HG02759 (cell line): ENCODE measurements at regions not wholly inside any gene's neighbourhood (a gene's known extent, or its start where the extent isn't known, plus 50 kb on each side); places are given as distances from the start of the nearest gene placed in this dataset.

Experiments used
- ATAC-seq: cut with Tn5 transposase; IDR thresholded peaks from one replicate; pipeline ENCODE4 v1.9.1; 2021; ENCODE audit warnings: mild to moderate bottlenecking, moderate library complexity; ENCODE audit not compliant: unreplicated experiment

DNA sequence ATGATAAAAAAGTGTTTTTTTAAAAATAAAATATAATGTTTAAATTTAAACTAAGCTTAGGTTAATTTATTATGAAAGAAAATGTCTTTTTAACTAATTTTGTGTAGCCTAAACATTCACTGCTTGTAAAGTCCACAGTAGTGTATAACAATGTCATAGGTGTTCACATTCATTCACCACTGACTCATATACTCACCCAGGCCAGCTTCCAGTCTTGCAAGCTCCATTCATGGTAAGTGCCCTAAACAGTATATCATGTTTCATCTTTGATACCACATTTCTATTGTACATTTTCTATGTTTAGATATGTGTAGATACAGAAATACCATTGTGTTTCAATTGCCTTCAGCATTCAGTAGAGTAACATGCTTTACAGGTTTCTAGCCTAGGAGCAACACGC, 530.3 kb downstream of the EPHA5 start:
- no peak for ATAC-seq

- no peak for ATAC-seq
Measured at GRCh38 chr4:65126200-65126599, 544.1 kb downstream of the EPHA5 start.

- ATAC-seq: no peak
Measured at GRCh38 chr4:65120287-65120686, 550.0 kb downstream of the EPHA5 start.

DNA sequence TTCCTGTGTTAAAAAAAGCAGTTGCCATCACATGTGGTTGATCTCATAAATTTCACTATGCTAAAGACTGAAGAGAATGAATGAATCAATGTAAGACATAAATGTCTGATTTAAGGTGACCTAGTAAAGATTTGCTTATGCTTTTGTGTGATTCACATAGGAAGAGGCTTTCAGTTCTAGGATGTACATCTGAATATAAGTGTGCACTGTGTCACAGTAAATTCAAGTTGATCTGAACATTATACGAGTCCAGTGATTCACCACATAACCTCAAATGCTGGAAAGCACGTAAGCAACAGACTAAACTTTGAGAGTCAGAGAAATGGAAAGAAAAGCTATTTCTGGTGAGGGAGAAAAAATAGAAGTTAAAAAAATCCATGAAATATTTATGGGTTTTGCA, 567.9 kb downstream of the EPHA5 start:
- no peak for ATAC-seq

DNA sequence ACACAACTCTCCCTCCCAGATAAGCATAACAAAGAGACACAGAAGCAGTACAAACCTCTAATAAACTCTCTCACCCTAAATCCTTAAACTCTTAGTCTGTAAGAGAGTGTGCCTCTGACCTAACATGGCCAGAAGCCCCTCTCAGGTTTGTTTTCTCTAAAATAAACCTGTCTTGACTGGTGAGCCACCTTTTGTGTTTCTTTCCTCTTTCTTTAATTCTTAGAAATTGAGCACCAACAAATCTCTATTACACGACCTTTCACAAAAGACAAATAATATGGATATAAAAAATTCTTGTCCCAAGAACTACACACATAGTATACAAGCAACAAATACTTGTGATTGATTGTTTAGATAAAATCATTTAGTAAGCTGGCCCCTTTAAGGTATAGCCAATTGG, 573.7 kb downstream of the EPHA5 start:
- ATAC-seq: no peak

DNA sequence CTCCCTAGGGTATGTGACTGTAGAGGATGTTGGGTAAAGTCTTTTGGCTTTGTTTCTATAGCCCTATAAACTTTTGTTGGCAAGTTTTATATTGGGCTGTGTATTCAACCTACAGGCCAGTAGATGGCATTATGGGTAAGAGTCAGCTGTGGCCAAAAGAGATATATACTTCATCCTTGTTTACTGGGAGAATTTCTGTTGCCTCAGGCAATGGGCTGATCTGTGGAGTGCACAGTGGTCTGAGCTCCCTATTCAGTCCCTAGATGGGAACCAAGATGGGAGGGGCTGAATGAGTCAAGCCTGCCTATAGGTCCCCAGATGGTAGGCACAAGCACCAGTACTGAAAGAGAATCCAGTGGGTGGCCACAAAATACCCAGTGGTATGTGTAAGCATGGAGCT, 580.6 kb downstream of the EPHA5 start:
- ATAC-seq: no peak

- no peak for ATAC-seq
Measured at GRCh38 chr4:65083076-65083475, 587.2 kb downstream of the EPHA5 start.

DNA sequence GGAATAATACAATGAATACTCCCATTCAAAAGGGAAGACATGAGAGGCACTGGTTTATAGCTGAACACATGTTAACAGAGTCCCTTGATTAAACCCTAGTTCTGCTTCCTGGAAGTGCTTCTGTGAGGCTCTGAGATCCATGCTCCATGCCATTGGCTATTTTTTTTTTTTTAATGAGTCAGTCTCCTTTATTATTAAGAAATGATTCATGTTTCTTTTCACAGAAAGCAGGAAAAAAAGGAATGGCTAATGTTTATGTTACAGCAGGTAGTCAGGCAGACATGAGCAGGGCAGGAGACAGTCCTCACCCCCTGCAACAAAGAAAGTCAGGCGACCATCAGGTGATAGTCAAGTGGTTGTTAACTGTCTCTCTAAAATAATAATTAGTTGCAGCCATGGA, 598.7 kb downstream of the EPHA5 start:
- ATAC-seq: no peak

GRCh38 chr4:65069177-65069576, 601.1 kb downstream of the EPHA5 start:
- ATAC-seq: no peak

DNA sequence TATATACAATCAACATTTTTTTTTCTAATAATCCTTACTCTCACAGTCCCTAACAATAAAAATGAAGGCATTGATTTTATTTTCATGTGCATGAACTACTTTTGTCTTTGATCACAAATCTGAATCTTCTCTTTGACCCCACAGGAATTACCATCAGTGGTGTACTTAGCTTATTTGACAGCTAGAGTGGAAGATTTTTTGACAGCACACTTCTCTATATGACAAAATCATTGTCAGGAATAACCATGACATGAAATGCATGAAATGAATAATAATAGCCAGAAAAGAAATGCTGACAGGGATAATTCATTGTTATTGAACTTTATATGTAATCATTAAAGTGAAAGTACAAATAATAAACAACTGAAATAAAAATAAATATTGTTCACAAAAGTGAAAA, 604.2 kb downstream of the EPHA5 start:
- no peak for ATAC-seq

DNA sequence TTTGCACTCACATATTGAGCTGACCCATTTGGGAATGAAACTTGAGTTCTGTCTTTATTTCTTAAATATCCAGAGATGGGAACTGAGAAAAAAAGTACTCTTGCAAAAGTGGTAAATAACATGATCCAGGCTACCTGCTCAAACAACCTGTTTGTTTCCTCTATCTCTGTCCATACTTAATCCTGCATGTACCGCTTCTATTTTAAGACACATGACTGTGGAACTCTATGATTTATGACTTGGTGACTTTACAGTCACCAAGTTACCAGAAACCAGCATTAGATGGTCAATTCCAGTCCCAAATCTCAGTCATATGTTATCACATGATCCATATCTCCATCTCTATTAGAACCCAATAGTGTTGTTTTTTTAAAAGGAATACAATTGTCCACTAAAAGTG, 606.7 kb downstream of the EPHA5 start:
- ATAC-seq: no peak

GRCh38 chr4:65050786-65051185, 619.5 kb downstream of the EPHA5 start:
- no peak for ATAC-seq

DNA sequence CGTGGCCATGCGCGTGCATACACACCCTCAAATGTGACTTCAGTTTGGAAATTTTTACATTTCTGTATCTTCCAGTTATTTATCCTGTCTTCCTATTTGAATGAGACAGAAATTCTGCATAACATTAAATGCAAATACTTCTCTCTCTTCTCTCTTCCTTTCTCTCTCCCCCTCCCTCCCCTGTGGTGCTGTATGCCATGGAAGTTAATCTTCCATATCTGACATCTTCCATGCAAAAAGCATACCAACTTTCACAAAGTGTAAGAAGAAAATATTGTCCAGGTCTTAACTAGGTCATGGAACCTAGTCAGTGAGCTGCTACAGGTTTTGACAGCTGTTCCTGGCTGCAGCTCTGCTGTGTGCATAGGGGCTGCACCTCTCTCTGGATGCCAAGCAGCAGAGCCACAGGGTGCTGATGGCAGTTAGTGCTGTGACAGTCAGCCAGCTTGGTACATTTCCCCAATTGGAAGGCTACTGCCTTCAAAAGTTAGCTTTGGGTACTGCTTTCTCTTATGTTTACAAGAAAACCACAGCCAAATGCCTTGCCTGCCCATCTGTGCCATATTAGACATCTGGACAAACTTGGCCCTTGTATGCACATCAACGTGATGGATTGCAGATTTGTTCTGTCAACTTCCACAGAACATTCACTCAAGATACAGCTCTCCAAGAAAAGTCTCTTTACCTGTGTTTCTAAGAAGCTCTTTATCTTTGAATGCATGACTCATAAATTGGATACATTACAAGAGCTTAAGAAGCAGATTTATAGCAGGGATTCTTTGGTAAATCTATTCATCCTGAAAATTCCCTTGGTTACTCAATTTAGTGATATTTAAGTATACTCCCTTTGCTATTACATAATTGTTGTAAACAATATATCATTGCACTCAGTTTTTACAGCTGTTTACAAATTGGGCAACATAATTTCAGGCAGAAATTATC, 623.8 kb downstream of the EPHA5 start:
- no peak for ATAC-seq

GRCh38 chr4:65033899-65034298, 624.6 kb upstream of the TECRL start:
- no peak for ATAC-seq

DNA sequence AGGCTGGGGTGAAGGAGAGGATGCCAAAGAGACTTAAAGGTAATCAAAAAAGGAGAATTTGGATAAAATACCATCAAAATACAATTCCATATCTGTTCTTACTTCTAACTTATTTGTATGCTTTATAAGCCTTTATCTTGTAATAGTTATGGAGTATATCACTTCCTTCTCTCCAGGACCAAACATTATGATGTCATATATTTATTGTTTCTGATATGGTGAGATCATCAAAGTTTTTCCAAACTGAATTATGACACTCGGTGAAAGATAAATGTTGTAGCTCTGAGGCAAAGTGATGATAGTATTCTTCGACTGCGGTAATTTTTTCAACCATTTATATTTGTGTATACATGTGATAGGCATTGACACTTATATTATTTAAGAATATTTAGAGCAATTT, 619.3 kb upstream of the TECRL start:
- ATAC-seq: no peak

GRCh38 chr4:65023883-65024670, 614.8 kb upstream of the TECRL start:
- no peak for ATAC-seq

- no peak for ATAC-seq
Measured at GRCh38 chr4:65023081-65023480, 613.8 kb upstream of the TECRL start.

- ATAC-seq: no peak
Measured at GRCh38 chr4:65021737-65022136, 612.5 kb upstream of the TECRL start.

- ATAC-seq: no peak
Measured at GRCh38 chr4:65021149-65021548, 611.9 kb upstream of the TECRL start.

DNA sequence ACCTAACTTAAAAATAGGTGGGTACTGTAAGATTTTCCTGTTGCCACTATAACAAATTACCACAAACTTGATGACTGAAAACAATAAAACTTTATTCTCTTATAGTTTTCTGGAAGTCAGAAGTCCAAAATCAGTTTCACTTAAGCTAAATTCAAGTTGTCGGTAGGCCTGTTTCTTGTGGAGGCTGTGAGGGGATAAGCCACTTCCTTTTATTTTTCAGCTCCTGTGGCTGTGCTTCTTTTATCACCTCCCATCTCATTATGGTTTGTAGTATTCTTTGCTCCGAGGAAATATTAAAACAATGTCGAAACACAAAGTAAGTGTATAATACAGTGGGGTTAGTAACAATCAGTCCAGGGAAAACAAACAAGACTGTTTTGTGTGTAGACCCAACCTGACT, 610.5 kb upstream of the TECRL start:
- no peak for ATAC-seq

DNA sequence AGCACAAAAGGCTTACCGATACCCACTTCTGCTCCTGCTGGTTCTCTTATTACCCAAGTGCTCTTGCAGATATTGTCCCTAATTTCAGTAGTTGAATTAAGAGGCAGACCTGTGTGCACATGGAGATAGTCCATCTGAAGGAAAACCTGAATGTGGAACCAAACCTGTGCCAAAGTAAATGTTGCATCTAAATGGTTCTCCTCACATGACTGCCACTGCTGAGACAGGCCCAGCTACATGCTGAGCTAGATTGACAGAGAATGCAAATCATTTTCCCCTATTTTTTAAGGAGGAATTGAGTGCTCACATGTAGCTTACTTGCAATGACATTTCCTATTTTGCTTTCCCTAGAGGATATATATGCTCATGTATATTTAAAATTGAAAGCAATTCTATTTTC, 609.1 kb upstream of the TECRL start:
- ATAC-seq: no peak

GRCh38 chr4:65014078-65014477, 604.8 kb upstream of the TECRL start:
- ATAC-seq: no peak
